Sigmoid colon (tissue), 6 donors: ENCODE measurements at regions not wholly inside any gene's neighbourhood (a gene's known extent, or its start where the extent isn't known, plus 50 kb on each side); places are given as distances from the start of the nearest gene placed in this dataset.
"Not testable (repeated sequence)": the region's sequence is repeated elsewhere in the genome, so short reads cannot be mapped to it uniquely, and the experiment has no call there.

Source experiments
- DNase-seq: peaks from one replicate; pipeline ENCODE4 v3.0.0-alpha.2; 2019
- H3K27ac ChIP-seq, 4 donors: fragments of 200-600 bp; sonication (generic); one replicate each; pipeline ENCODE4 v1.5.1; 2016 to 2019; ENCODE audit warnings: mild to moderate bottlenecking in 1 of 4
- H3K27me3 ChIP-seq, 3 donors: fragments of 200-600 bp; sonication (generic); one replicate each; pipeline ENCODE4 v1.5.1; 2019; ENCODE audit warnings: mild to moderate bottlenecking in 1 of 3
- H3K36me3 ChIP-seq, 4 donors: fragments of 200-600 bp; sonication (generic); one replicate each; pipeline ENCODE4 v1.5.1; 2016 to 2019
- H3K4me1 ChIP-seq, 4 donors: fragments of 200-600 bp; sonication (generic); one replicate each; pipeline ENCODE4 v1.5.1; 2017 to 2019
- H3K4me3 ChIP-seq, 4 donors: fragments of 200-600 bp; sonication (generic); one replicate each; pipeline ENCODE4 v1.5.1; 2017 to 2019; ENCODE audit warnings: mild to moderate bottlenecking in 2 of 4, moderate library complexity in 1 of 4
- H3K9me3 ChIP-seq, 4 donors: fragments of 200-600 bp in 3 of 4; sonication (generic) in 3 of 4; one replicate each; pipeline versions ENCODE4 v1.5.1 to v1.6.1; 2013 to 2019
- CTCF ChIP-seq, 4 experiments: fragments of 450-650 bp in 3 of 4; fragments of 200-600 bp in 1 of 4; IDR thresholded peaks; one replicate each; pipeline ENCODE4 v1.5.1; 2016 to 2019; ENCODE audit warnings: antibody characterized with exemption in 4 of 4, mild to moderate bottlenecking in 3 of 4, moderate library complexity in 2 of 4
- EP300 ChIP-seq, 4 donors: sonication (generic); formaldehyde crosslinking; IDR thresholded peaks; one replicate each; pipeline ENCODE4 v1.6.1; 2017; ENCODE audit warnings: antibody characterized with exemption in 4 of 4
- POLR2A ChIP-seq, 2 donors: fragments of 450-650 bp; IDR thresholded peaks; one replicate each; pipeline ENCODE4 v1.6.1; 2016; ENCODE audit warnings: antibody characterized with exemption in 2 of 2, mild to moderate bottlenecking in 2 of 2, moderate library complexity in 2 of 2
- POLR2AphosphoS5 ChIP-seq, 4 donors: sonication (generic); formaldehyde crosslinking; IDR thresholded peaks; one replicate each; pipeline ENCODE4 v1.6.1; 2017; ENCODE audit warnings: antibody characterized with exemption in 4 of 4
- WGBS, 2 donors: extraction: QIAGEN DNeasy Blood & Tissue Kit; methylation state at CpG; one replicate each; pipeline ENCODE4 v1.1.7; 2013; 5-methylcytosine and 5-hydroxymethylcytosine counted together
- intact Hi-C: fragments of 100-400 bp; cut with DNase I; formaldehyde crosslinking; loops from one replicate; pipeline ENCODE4 v1.15.1; 2023
- donor health status: healthy with polysubstance abuse.
- donor health status: healthy.

- H3K36me3 ChIP-seq: no peaks in the 10 kb centered on the region
- WGBS, 2 donors: 68 to 77% methylated on average over 4 of the region's 4 CpGs
- intact Hi-C loops: no loop called here
- H3K9me3 ChIP-seq: no peaks in the 10 kb centered on the region
- H3K27ac ChIP-seq: no peak overlapping the region
- H3K27me3 ChIP-seq: no peaks in the 10 kb centered on the region
- no peak for DNase-seq
- H3K4me3 ChIP-seq: no peak overlapping the region
- no peak for TF ChIP-seq POLR2A (IDR thresholded peaks at IDR 0.05)
- no peak for TF ChIP-seq POLR2AphosphoS5 (IDR thresholded peaks at IDR 0.05)
- TF ChIP-seq EP300 (IDR thresholded peaks at IDR 0.05): no peak
- TF ChIP-seq CTCF (IDR thresholded peaks at IDR 0.05): no peak
- no peaks in the 10 kb centered on the region for H3K4me1 ChIP-seq
Measured at GRCh38 chr10:34884272-34884952, 69.3 kb upstream of the PARD3 start.

- Histone ChIP-seq H3K9me3 (no peaks in the 10 kb centered on the region), H3K4me3 (no peak overlapping the region), H3K36me3 (no peaks in the 10 kb centered on the region), H3K27me3 (no peaks in the 10 kb centered on the region), H3K4me1 (no peaks in the 10 kb centered on the region), H3K27ac (no peak overlapping the region)
- WGBS, 2 donors: 83 to 90% methylated on average over 7 of the region's 7 CpGs
- DNase-seq: no peak
- intact Hi-C loops: no loop called here
- TF ChIP-seq POLR2AphosphoS5 (IDR thresholded peaks at IDR 0.05): no peak
- TF ChIP-seq CTCF (IDR thresholded peaks at IDR 0.05): no peak
- no peak for TF ChIP-seq EP300 (IDR thresholded peaks at IDR 0.05)
- TF ChIP-seq POLR2A (IDR thresholded peaks at IDR 0.05): no peak
Measured at GRCh38 chr10:34880817-34881216, 65.7 kb upstream of the PARD3 start.

GRCh38 chr10:34878651-34879050, 63.6 kb upstream of the PARD3 start:
- H3K27ac ChIP-seq, H3K36me3 ChIP-seq, H3K27me3 ChIP-seq, H3K4me3 ChIP-seq, H3K9me3 ChIP-seq, H3K4me1 ChIP-seq, intact Hi-C loops, DNase-seq: not testable (repeated sequence)
- 86 to 90% methylated on average over 1 of the region's 1 CpG for WGBS, 2 donors

GRCh38 chr10:34875061-34875460, 60.0 kb upstream of the PARD3 start:
- Histone ChIP-seq H3K27me3 (no peaks in the 10 kb centered on the region), H3K4me3 (no peak overlapping the region), H3K9me3 (no peaks in the 10 kb centered on the region), H3K4me1 (no peaks in the 10 kb centered on the region), H3K36me3 (no peaks in the 10 kb centered on the region), H3K27ac (no peak overlapping the region)
- intact Hi-C loops: no loop called here
- no peak for TF ChIP-seq CTCF (IDR thresholded peaks at IDR 0.05)
- no peak for TF ChIP-seq POLR2AphosphoS5 (IDR thresholded peaks at IDR 0.05)
- TF ChIP-seq POLR2A (IDR thresholded peaks at IDR 0.05): no peak
- no peak for TF ChIP-seq EP300 (IDR thresholded peaks at IDR 0.05)
- 96 to 98% methylated on average over 11 of the region's 11 CpGs for WGBS, 2 donors
- DNase-seq: no peak

- no peak for DNase-seq
- Histone ChIP-seq H3K4me3 (no peak overlapping the region), H3K36me3 (no peaks in the 10 kb centered on the region), H3K9me3 (no peaks in the 10 kb centered on the region), H3K4me1 (no peaks in the 10 kb centered on the region), H3K27ac (no peak overlapping the region), H3K27me3 (no peaks in the 10 kb centered on the region)
- no peak for TF ChIP-seq POLR2A (IDR thresholded peaks at IDR 0.05)
- no peak for TF ChIP-seq EP300 (IDR thresholded peaks at IDR 0.05)
- TF ChIP-seq POLR2AphosphoS5 (IDR thresholded peaks at IDR 0.05): no peak
- TF ChIP-seq CTCF (IDR thresholded peaks at IDR 0.05): no peak
- intact Hi-C loops: no loop called here
- 92 to 94% methylated on average over 3 of the region's 3 CpGs for WGBS, 2 donors
Measured at GRCh38 chr10:34872820-34873219, 57.7 kb upstream of the PARD3 start.
